ENCODE measurements at regions not wholly inside any gene's neighbourhood (a gene's known extent, or its start where the extent isn't known, plus 50 kb on each side); places are given as distances from the start of the nearest gene placed in this dataset.

DNA sequence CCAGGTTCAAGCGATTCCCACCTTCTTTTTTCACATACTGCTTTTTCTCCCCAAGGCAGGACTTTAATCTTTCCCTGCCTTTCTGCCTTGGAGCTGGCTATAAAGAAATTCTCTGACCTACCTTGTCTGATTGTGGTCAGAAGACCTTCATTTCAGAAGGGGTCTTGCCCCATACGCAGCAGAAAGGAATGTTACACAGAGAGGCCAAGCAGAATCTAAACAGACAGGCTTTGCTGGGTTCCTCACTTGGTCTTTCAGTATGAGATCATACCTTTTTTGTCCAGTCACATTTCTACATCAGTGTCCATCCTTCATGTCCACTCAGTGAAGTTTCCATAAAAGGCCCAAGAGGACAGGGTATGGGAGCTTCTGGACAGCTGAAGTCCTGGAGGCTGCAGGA lies 108.3 kb upstream of the RBPJ start:
- no peak overlapping the region for H3K4me3 ChIP-seq (ENCODE audit: low read depth, low read length)
- peaks cover 22% of the 10 kb centered on the region for H3K27me3 Mint-ChIP-seq (ENCODE audit: insufficient read depth, unreplicated experiment)
- peaks cover 17% of the 10 kb centered on the region for H3K9me3 Mint-ChIP-seq (ENCODE audit: unreplicated experiment)
- POLR2A ChIA-PET = no interaction called here
- H3K4me1 Mint-ChIP-seq (ENCODE audit: low read depth, unreplicated experiment) = peaks cover 12% of the 10 kb centered on the region
- no TSS peak for BruUV-seq (replicated peaks)
- H3K4me3 Mint-ChIP-seq (ENCODE audit: unreplicated experiment) = no peak overlapping the region
- TF ChIP-seq, protein P1, sequence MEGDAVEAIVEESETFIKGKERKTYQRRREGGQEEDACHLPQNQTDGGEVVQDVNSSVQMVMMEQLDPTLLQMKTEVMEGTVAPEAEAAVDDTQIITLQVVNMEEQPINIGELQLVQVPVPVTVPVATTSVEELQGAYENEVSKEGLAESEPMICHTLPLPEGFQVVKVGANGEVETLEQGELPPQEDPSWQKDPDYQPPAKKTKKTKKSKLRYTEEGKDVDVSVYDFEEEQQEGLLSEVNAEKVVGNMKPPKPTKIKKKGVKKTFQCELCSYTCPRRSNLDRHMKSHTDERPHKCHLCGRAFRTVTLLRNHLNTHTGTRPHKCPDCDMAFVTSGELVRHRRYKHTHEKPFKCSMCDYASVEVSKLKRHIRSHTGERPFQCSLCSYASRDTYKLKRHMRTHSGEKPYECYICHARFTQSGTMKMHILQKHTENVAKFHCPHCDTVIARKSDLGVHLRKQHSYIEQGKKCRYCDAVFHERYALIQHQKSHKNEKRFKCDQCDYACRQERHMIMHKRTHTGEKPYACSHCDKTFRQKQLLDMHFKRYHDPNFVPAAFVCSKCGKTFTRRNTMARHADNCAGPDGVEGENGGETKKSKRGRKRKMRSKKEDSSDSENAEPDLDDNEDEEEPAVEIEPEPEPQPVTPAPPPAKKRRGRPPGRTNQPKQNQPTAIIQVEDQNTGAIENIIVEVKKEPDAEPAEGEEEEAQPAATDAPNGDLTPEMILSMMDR (IDR thresholded peaks at IDR 0.05; ENCODE audit: insufficient read depth in 1 of 2, low read depth in 1 of 2, low read length in 1 of 2, severe bottlenecking in 1 of 2, unreplicated experiment in 1 of 2) = no peak
- H3K36me3 ChIP-seq (ENCODE audit: control insufficient read depth, insufficient read depth, low read length) = no peaks in the 10 kb centered on the region
- H3K4me1 ChIP-seq = no peaks in the 10 kb centered on the region
- no peaks in the 10 kb centered on the region for H3K9me3 ChIP-seq
- intact Hi-C loops (cut with micrococcal nuclease; ENCODE audit: unreplicated experiment) = no loop called here
- no peak overlapping the region for H3K27ac Mint-ChIP-seq (ENCODE audit: unreplicated experiment)
- no peaks in the 10 kb centered on the region for H3K36me3 Mint-ChIP-seq (ENCODE audit: insufficient read depth, unreplicated experiment)
- CTCF ChIA-PET = no interaction called here
- DNase-seq = no peak
- H3K27me3 ChIP-seq (replicated peaks; ENCODE audit: control insufficient read depth, insufficient read depth, low read length) = no peaks in the 10 kb centered on the region

DNA sequence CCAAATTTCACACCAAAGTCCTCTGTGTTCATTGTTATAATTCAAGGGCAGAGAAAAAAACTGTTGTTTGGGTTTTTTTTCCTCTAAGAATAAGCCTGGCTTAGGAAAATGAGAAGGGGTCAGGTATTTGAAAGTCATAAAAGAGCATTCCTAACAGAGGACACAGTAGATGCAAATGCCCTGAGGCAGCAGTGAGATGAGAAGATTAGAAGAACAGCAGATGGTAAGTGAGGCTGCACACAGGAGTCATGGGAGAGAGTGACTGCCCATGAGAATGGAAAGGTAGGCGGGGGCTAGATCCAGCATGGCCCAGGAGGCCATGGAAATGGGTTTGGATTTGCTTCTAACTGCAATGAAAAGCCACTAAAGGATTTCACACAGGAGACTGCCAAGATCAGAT lies 107.5 kb upstream of the RBPJ start:
- TF ChIP-seq, protein P1 (IDR thresholded peaks at IDR 0.05; ENCODE audit: insufficient read depth in 1 of 2, low read depth in 1 of 2, low read length in 1 of 2, severe bottlenecking in 1 of 2, unreplicated experiment in 1 of 2) = no peak
- no peaks in the 10 kb centered on the region for H3K9me3 ChIP-seq
- BruUV-seq (replicated peaks) = no TSS peak
- DNase-seq = no peak
- no peak overlapping the region for H3K4me3 Mint-ChIP-seq (ENCODE audit: unreplicated experiment)
- H3K4me1 Mint-ChIP-seq (ENCODE audit: low read depth, unreplicated experiment) = peaks cover 12% of the 10 kb centered on the region
- no peaks in the 10 kb centered on the region for H3K4me1 ChIP-seq
- no peak overlapping the region for H3K27ac Mint-ChIP-seq (ENCODE audit: unreplicated experiment)
- H3K4me3 ChIP-seq (ENCODE audit: low read depth, low read length) = no peak overlapping the region
- intact Hi-C loops (cut with micrococcal nuclease; ENCODE audit: unreplicated experiment) = no loop called here
- H3K36me3 Mint-ChIP-seq (ENCODE audit: insufficient read depth, unreplicated experiment) = no peaks in the 10 kb centered on the region
- H3K36me3 ChIP-seq (ENCODE audit: control insufficient read depth, insufficient read depth, low read length) = no peaks in the 10 kb centered on the region
- POLR2A ChIA-PET = no interaction called here
- H3K9me3 Mint-ChIP-seq (ENCODE audit: unreplicated experiment) = peaks cover 17% of the 10 kb centered on the region
- CTCF ChIA-PET = no interaction called here
- H3K27me3 Mint-ChIP-seq (ENCODE audit: insufficient read depth, unreplicated experiment) = peaks cover 22% of the 10 kb centered on the region
- H3K27me3 ChIP-seq (replicated peaks; ENCODE audit: control insufficient read depth, insufficient read depth, low read length) = no peaks in the 10 kb centered on the region

DNA sequence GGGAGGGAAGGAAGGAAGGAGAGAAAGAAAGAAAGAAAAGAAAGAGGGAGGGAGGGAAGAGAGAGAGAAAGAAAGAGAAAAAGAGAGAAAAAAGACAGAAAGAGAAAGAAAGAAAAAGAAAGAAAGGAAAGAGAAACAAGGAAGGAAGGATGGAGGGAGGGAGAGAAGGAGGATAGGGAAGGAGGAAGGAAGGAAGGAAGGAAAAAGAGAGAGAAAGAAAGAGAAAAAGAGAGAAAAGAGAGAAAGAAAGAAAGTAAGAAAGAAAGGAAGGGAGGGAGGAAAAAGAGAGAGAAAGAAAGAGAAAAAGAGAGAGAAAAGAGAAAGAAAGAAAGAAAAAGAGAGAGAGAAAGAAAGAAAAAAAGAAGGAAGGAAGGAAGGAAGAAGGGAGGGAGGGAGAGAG lies 105.8 kb upstream of the RBPJ start:
- DNase-seq = no peak
- Mint-ChIP-seq H3K4me1 (ENCODE audit: low read depth, unreplicated experiment) (peaks cover 12% of the 10 kb centered on the region), H3K36me3 (ENCODE audit: insufficient read depth, unreplicated experiment) (no peaks in the 10 kb centered on the region), H3K27ac (ENCODE audit: unreplicated experiment) (no peak overlapping the region), H3K9me3 (ENCODE audit: unreplicated experiment) (peaks cover 17% of the 10 kb centered on the region), H3K27me3 (ENCODE audit: insufficient read depth, unreplicated experiment) (peaks cover 18% of the 10 kb centered on the region), H3K4me3 (ENCODE audit: unreplicated experiment) (no peak overlapping the region)
- Histone ChIP-seq H3K4me1 (no peaks in the 10 kb centered on the region), H3K9me3 (no peaks in the 10 kb centered on the region), H3K27me3 (replicated peaks; ENCODE audit: control insufficient read depth, insufficient read depth, low read length) (no peaks in the 10 kb centered on the region), H3K36me3 (ENCODE audit: control insufficient read depth, insufficient read depth, low read length) (no peaks in the 10 kb centered on the region), H3K4me3 (ENCODE audit: low read depth, low read length) (no peak overlapping the region)
- CTCF ChIA-PET = no interaction called here
- no TSS peak for BruUV-seq (replicated peaks)
- TF ChIP-seq, protein P1 (IDR thresholded peaks at IDR 0.05; ENCODE audit: insufficient read depth in 1 of 2, low read depth in 1 of 2, low read length in 1 of 2, severe bottlenecking in 1 of 2, unreplicated experiment in 1 of 2) = no peak
- intact Hi-C loops (cut with micrococcal nuclease; ENCODE audit: unreplicated experiment) = no loop called here
- POLR2A ChIA-PET = no interaction called here
